Ascending aorta (tissue), 2 donors: ENCODE measurements at regions not wholly inside any gene's neighbourhood (a gene's known extent, or its start where the extent isn't known, plus 50 kb on each side); places are given as distances from the start of the nearest gene placed in this dataset.
A peak's percentile ranks its signal among the peaks of the same experiment; 100 is the strongest.

Source experiments
- DNase-seq, 2 donors: peaks; one replicate each; pipeline ENCODE4 v3.0.0-alpha.2; 2019; ENCODE audit warnings: low spot score in 2 of 2
- H3K27ac ChIP-seq, 2 donors: fragments of 200-600 bp; sonication (generic); one replicate each; pipeline ENCODE4 v1.5.1; 2016 to 2017; ENCODE audit warnings: mild to moderate bottlenecking in 1 of 2
- H3K27me3 ChIP-seq: fragments of 200-600 bp; sonication (generic); one replicate; pipeline ENCODE4 v1.5.1; 2017
- H3K36me3 ChIP-seq, 2 donors: fragments of 200-600 bp; sonication (generic); one replicate each; pipeline ENCODE4 v1.5.1; 2016
- H3K4me1 ChIP-seq, 2 donors: fragments of 200-600 bp; sonication (generic); one replicate each; pipeline ENCODE4 v1.5.1; 2016 to 2017; ENCODE audit warnings: mild to moderate bottlenecking in 1 of 2
- H3K4me3 ChIP-seq, 2 donors: fragments of 200-600 bp; sonication (generic); one replicate each; pipeline ENCODE4 v1.5.1; 2016 to 2017; ENCODE audit warnings: mild to moderate bottlenecking in 1 of 2
- H3K9me3 ChIP-seq, 2 donors: fragments of 200-600 bp; sonication (generic); one replicate each; pipeline ENCODE4 v1.5.1; 2016
- CTCF ChIP-seq, 3 experiments: fragments of 200-600 bp in 2 of 3; fragments of 450-650 bp in 1 of 3; sonication (generic) in 2 of 3; IDR thresholded peaks; one replicate each; pipeline ENCODE4 v1.5.1; 2016 to 2019; ENCODE audit warnings: antibody characterized with exemption in 3 of 3, mild to moderate bottlenecking in 1 of 3, moderate library complexity in 1 of 3
- intact Hi-C: fragments of 100-400 bp; cut with DNase I; formaldehyde crosslinking; loops from one replicate; pipeline ENCODE4 v1.15.1; 2023

DNA sequence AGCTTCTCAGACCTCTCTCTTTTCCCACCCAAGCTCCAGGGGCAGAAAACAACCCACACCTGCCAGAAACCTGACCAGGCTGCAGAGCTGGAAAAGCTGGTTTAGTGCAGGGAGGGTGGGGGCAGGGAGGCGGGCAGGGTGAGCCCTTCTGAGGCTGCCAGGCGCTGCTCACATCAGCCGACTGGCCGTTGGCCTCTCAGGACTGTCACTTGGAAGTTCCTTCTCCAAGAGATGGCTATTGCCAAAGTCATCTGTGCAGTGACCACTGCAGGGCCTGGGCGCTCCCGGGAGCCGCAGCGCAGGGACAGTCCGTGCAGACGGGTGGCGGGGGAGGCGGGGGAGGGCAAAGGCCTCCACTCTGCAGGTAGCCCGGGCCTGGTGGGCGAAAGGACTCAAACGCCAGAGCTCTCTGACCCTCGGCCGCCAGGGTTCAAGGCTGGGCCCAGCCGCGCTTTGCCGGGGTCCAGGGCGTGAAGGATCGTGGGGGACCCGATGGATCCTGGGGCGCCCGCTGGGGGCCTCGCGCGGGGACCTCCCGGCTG lies 205.0 kb upstream of the IER5L start:
- H3K9me3 ChIP-seq, result no peaks in the 10 kb centered on the region
- intact Hi-C loops, result loop anchor here (1.0 kb wide), 1 partner anchor 207 kb away; no protein-coding TSS in a partner anchor
- peak overlapping the region; percentile 70 to 76 for H3K4me3 ChIP-seq
- TF ChIP-seq CTCF (IDR thresholded peaks at IDR 0.05), result no peak
- no peaks in the 10 kb centered on the region for H3K27me3 ChIP-seq
- H3K27ac ChIP-seq, result peak overlapping the region; percentile 93 to 95
- peak in 1 of 2 donors; percentile 79 for DNase-seq
- peaks cover 4 to 17% of the 10 kb centered on the region in 2 donors for H3K4me1 ChIP-seq
- no peaks in the 10 kb centered on the region for H3K36me3 ChIP-seq

GRCh38 chr9:129382281-129383018 lies 204.4 kb upstream of the IER5L start:
- peak overlapping the region; percentile 70 to 76 for H3K4me3 ChIP-seq

GRCh38 chr9:129381481-129381957 lies 203.5 kb upstream of the IER5L start:
- no peak overlapping the region for H3K27ac ChIP-seq
- TF ChIP-seq CTCF (IDR thresholded peaks at IDR 0.05), result no peak
- intact Hi-C loops, result no loop called here
- no peak for DNase-seq
- peaks cover 4 to 17% of the 10 kb centered on the region in 2 donors for H3K4me1 ChIP-seq
- H3K9me3 ChIP-seq, result no peaks in the 10 kb centered on the region
- H3K4me3 ChIP-seq, result no peak overlapping the region
- no peaks in the 10 kb centered on the region for H3K27me3 ChIP-seq
- no peaks in the 10 kb centered on the region for H3K36me3 ChIP-seq

More at GRCh38 chr9:129382281-129383018, 204.4 kb upstream of the IER5L start:
- H3K27ac ChIP-seq, result peak overlapping the region; percentile 93 to 95
- no peaks in the 10 kb centered on the region for H3K9me3 ChIP-seq
- no peak for TF ChIP-seq CTCF (IDR thresholded peaks at IDR 0.05)
- intact Hi-C loops, result loop anchor here (1.0 kb wide), 1 partner anchor 206 kb away; no protein-coding TSS in a partner anchor
- peaks cover 4 to 17% of the 10 kb centered on the region in 2 donors for H3K4me1 ChIP-seq
- no peaks in the 10 kb centered on the region for H3K36me3 ChIP-seq
- H3K27me3 ChIP-seq, result no peaks in the 10 kb centered on the region
- no peak for DNase-seq

- TF ChIP-seq CTCF (IDR thresholded peaks at IDR 0.05), result no peak
- intact Hi-C loops, result no loop called here
- H3K4me1 ChIP-seq, result peaks cover 4 to 17% of the 10 kb centered on the region in 2 donors
- H3K27me3 ChIP-seq, result no peaks in the 10 kb centered on the region
- DNase-seq, result no peak
- H3K27ac ChIP-seq, result no peak overlapping the region
- H3K4me3 ChIP-seq, result no peak overlapping the region
- no peaks in the 10 kb centered on the region for H3K36me3 ChIP-seq
- H3K9me3 ChIP-seq, result no peaks in the 10 kb centered on the region
These were observed 202.9 kb upstream of the IER5L start for GRCh38 chr9:129380961-129381401.

GRCh38 chr9:129379886-129380285 lies 201.8 kb upstream of the IER5L start:
- Histone ChIP-seq H3K4me3 (no peak overlapping the region), H3K27me3 (no peaks in the 10 kb centered on the region), H3K36me3 (no peaks in the 10 kb centered on the region), H3K4me1 (peaks cover 4 to 17% of the 10 kb centered on the region in 2 donors), H3K27ac (no peak overlapping the region), H3K9me3 (no peaks in the 10 kb centered on the region)
- intact Hi-C loops, result no loop called here
- no peak for DNase-seq
- TF ChIP-seq CTCF (IDR thresholded peaks at IDR 0.05), result no peak
